ENCODE measurements at regions not wholly inside any gene's neighbourhood (a gene's known extent, or its start where the extent isn't known, plus 50 kb on each side); places are given as distances from the start of the nearest gene placed in this dataset.

GRCh38 chr10:28425422-28425821 lies 107.5 kb upstream of the WAC start:
- Histone ChIP-seq H3K27ac (no peak overlapping the region), H3K27me3 (replicated peaks; ENCODE audit: insufficient read depth) (no peaks in the 10 kb centered on the region), H3K9me3 (no peaks in the 10 kb centered on the region), H3K4me1 (replicated peaks) (no peaks in the 10 kb centered on the region), H3K4me3 (no peak overlapping the region), H3K36me3 (no peaks in the 10 kb centered on the region)
- 93% methylated on average over 3 of the region's 3 CpGs for WGBS
- TF ChIP-seq POLR2A (IDR thresholded peaks at IDR 0.05) (no peak), POLR2AphosphoS5 (IDR thresholded peaks at IDR 0.05) (no peak)
- TF ChIP-seq, protein P1, sequence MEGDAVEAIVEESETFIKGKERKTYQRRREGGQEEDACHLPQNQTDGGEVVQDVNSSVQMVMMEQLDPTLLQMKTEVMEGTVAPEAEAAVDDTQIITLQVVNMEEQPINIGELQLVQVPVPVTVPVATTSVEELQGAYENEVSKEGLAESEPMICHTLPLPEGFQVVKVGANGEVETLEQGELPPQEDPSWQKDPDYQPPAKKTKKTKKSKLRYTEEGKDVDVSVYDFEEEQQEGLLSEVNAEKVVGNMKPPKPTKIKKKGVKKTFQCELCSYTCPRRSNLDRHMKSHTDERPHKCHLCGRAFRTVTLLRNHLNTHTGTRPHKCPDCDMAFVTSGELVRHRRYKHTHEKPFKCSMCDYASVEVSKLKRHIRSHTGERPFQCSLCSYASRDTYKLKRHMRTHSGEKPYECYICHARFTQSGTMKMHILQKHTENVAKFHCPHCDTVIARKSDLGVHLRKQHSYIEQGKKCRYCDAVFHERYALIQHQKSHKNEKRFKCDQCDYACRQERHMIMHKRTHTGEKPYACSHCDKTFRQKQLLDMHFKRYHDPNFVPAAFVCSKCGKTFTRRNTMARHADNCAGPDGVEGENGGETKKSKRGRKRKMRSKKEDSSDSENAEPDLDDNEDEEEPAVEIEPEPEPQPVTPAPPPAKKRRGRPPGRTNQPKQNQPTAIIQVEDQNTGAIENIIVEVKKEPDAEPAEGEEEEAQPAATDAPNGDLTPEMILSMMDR (IDR thresholded peaks at IDR 0.05) = no peak
- DNase-seq (ENCODE audit: low spot score) = no peak
- intact Hi-C loops (cut with DNase I) = no loop called here

GRCh38 chr10:28426392-28427159 lies 106.3 kb upstream of the WAC start:
- H3K4me1 ChIP-seq (replicated peaks) = no peaks in the 10 kb centered on the region
- no peaks in the 10 kb centered on the region for H3K27me3 ChIP-seq (replicated peaks; ENCODE audit: insufficient read depth)
- intact Hi-C loops (cut with DNase I) = no loop called here
- H3K27ac ChIP-seq = no peak overlapping the region
- no peak overlapping the region for H3K4me3 ChIP-seq
- H3K9me3 ChIP-seq = no peaks in the 10 kb centered on the region
- TF ChIP-seq POLR2A (IDR thresholded peaks at IDR 0.05) (no peak), POLR2AphosphoS5 (IDR thresholded peaks at IDR 0.05) (no peak)
- TF ChIP-seq, protein P1 (IDR thresholded peaks at IDR 0.05) = no peak
- DNase-seq (ENCODE audit: low spot score) = no peak
- H3K36me3 ChIP-seq = no peaks in the 10 kb centered on the region

DNA sequence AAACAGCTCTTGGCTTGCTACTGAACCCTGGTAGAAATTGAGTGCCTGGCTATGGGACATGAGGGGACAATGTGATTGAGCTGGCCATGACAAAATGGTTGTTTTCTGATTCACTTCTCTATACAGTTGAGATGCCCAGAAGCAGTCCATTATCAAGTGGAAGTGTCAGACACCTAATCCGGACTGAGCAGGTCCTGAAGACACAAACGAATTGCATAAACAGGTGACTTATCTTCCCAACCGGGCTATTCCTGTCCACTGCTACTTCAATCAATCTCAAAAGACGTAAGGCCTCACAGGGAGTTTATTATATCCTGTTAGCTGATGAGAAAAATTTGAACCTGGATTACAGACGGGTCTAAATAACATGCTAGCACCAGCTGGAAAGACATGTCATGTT lies 105.5 kb upstream of the WAC start:
- 90% methylated on average over 5 of the region's 5 CpGs for WGBS
- intact Hi-C loops (cut with DNase I) = no loop called here
- no peak overlapping the region for H3K27ac ChIP-seq
- no peak overlapping the region for H3K4me3 ChIP-seq
- TF ChIP-seq POLR2A (IDR thresholded peaks at IDR 0.05) (no peak), POLR2AphosphoS5 (IDR thresholded peaks at IDR 0.05) (no peak)
- TF ChIP-seq, protein P1 (IDR thresholded peaks at IDR 0.05) = no peak
- H3K36me3 ChIP-seq = no peaks in the 10 kb centered on the region
- H3K4me1 ChIP-seq (replicated peaks) = no peaks in the 10 kb centered on the region
- no peak for DNase-seq (ENCODE audit: low spot score)
- H3K27me3 ChIP-seq (replicated peaks; ENCODE audit: insufficient read depth) = no peaks in the 10 kb centered on the region
- no peaks in the 10 kb centered on the region for H3K9me3 ChIP-seq

DNA sequence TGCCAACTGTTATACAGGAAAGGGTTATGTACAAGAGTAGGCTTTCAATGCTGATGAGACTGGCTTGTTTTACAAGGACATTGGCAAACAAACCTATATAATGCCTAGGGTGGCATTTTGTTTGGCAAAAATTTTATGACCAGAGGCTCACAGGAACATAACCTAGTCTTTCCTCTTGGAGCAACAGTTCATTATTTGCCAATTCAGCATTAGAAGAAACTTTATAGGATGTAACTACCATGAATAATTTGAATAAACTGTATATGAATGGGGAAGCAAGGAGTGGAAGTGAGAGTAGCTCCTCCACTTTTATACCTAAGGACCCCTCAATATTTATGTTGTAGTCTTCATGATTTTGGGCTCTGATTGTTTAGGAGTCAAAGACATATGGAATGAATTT lies 103.9 kb upstream of the WAC start:
- intact Hi-C loops (cut with DNase I) = no loop called here
- Histone ChIP-seq H3K4me3 (no peak overlapping the region), H3K9me3 (no peaks in the 10 kb centered on the region), H3K27ac (no peak overlapping the region), H3K4me1 (replicated peaks) (no peaks in the 10 kb centered on the region), H3K36me3 (no peaks in the 10 kb centered on the region), H3K27me3 (replicated peaks; ENCODE audit: insufficient read depth) (no peaks in the 10 kb centered on the region)
- DNase-seq (ENCODE audit: low spot score) = no peak
- TF ChIP-seq POLR2AphosphoS5 (IDR thresholded peaks at IDR 0.05) = no peak
- TF ChIP-seq POLR2A (IDR thresholded peaks at IDR 0.05) = no peak
- TF ChIP-seq, protein P1 (IDR thresholded peaks at IDR 0.05) = no peak

DNA sequence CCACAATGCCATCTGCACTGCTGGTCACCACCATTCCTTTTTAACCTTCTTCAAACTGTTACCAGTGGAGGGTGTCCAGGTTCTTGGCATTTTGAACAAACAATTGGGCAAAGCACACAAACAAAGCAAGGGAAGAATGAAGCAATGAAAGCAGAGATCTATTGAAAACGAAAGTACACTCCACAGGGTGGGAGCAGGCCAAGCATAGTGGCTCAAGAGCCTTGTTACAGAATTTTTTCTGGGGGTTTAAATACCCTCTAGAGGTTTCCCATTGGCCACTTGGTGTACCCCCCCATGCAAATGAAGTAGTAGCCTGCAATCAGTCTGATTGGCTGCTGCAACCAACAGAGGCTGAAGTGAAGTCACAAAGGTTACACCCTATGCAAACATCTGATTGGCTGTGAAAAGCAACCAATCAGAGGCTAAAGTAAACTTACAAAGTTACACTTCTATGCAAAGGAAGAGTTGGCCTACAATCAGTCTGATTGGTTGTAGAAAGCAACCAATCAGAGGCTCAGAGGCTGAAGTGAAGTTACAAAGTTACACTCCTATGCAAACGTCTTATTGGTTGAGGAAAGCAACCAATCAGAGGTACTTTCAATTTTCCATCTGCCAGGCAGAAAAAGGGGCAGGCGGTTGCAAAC lies 103.2 kb upstream of the WAC start:
- Histone ChIP-seq H3K27me3 (replicated peaks; ENCODE audit: insufficient read depth) (no peaks in the 10 kb centered on the region), H3K27ac (no peak overlapping the region), H3K9me3 (no peaks in the 10 kb centered on the region), H3K4me1 (replicated peaks) (no peaks in the 10 kb centered on the region), H3K4me3 (no peak overlapping the region), H3K36me3 (no peaks in the 10 kb centered on the region)
- DNase-seq (ENCODE audit: low spot score) = no peak
- 88% methylated on average over 3 of the region's 3 CpGs for WGBS
- TF ChIP-seq, protein P1 (IDR thresholded peaks at IDR 0.05) = no peak
- TF ChIP-seq POLR2A (IDR thresholded peaks at IDR 0.05) (no peak), POLR2AphosphoS5 (IDR thresholded peaks at IDR 0.05) (no peak)
- intact Hi-C loops (cut with DNase I) = loop anchor here (10.0 kb wide), 1 partner anchor 875 kb away; no protein-coding TSS in a partner anchor
